HCT116 (cell line): ENCODE measurements at regions not wholly inside any gene's neighbourhood (a gene's known extent, or its start where the extent isn't known, plus 50 kb on each side); places are given as distances from the start of the nearest gene placed in this dataset.
A peak's percentile ranks its signal among the peaks of the same experiment; 100 is the strongest.

Experiments
- ATAC-seq: fragments of 200-7000 bp; cut with Tn5 transposase; 2 replicates; pipeline ENCODE4 v1.9.1; 2020; ENCODE audit warnings: mild to moderate bottlenecking, moderate library complexity
- BruUV-seq: library from RNA; stranded (reverse); fragments of 400-500 nt; replicated peaks from 2 replicates; lab custom pipeline; 2021; lab: Mats Ljungman, UMichigan
- CTCF ChIA-PET: fragments of 300-600 bp; sonication (Branson Sonifier 250); formaldehyde crosslinking; loops from one replicate; lab custom pipeline; 2021; ENCODE audit warnings: antibody characterized with exemption; lab: Charles Lee
- POLR2A ChIA-PET: fragments of 300-600, 350-600 bp; sonication (Branson Sonifier 250); formaldehyde crosslinking; loops from one replicate; lab custom pipeline; 2021; ENCODE audit warnings: antibody characterized with exemption; lab: Charles Lee
- RAD21 ChIA-PET, 2 experiments: fragments of 300-600 bp; sonication (Branson Sonifier 250); formaldehyde crosslinking; loops; one replicate each; lab custom pipeline; 2023; ENCODE audit warnings: low total read pairs in 2 of 2; ENCODE audit not compliant: uncharacterized antibody in 2 of 2, unreplicated experiment in 2 of 2, low non-redundant PET in 1 of 2; lab: Charles Lee
- DNase-seq: peaks from one replicate; pipeline ENCODE4 v3.0.0-alpha.2; 2010; ENCODE audit warnings: low read depth, low spot score
- H2AFZ ChIP-seq: fragments of 200-600 bp; shearing (Covaris generic), sonication (generic); 2 replicates; pipeline ENCODE4 v1.6.1; 2017; ENCODE audit warnings: low read depth, mixed run types, mixed read lengths, antibody characterized with exemption, low read length; ENCODE audit not compliant: poor library complexity, severe bottlenecking
- H3K27ac ChIP-seq: 2 replicates; pipeline ENCODE4 v1.5.1; 2012; ENCODE audit warnings: low read depth, low read length
- H3K27me3 ChIP-seq: fragments of 200-600 bp; sonication (generic); 2 replicates; pipeline ENCODE4 v1.6.1; 2016; ENCODE audit warnings: mixed run types, low read length, mixed read lengths; ENCODE audit not compliant: insufficient read depth
- H3K36me3 ChIP-seq, 2 experiments: fragments of 200-500 bp in 1 of 2; fragments of 200-600 bp in 1 of 2; sonication (Bioruptor generic) in 1 of 2; sonication (generic) in 1 of 2; 2 replicates each; pipeline versions ENCODE4 v1.5.1 to v1.6.1; 2014 to 2016; ENCODE audit warnings: low read length in 2 of 2, inconsistent platforms in 1 of 2, mixed read lengths in 1 of 2, mixed run types in 1 of 2; ENCODE audit not compliant: insufficient read depth in 2 of 2, control insufficient read depth in 1 of 2
- H3K4me1 ChIP-seq, 2 experiments: fragments of 200-600 bp in 1 of 2; sonication (generic) in 1 of 2; 2 replicates each; pipeline versions ENCODE4 v1.5.1 to v1.6.1; 2012 to 2017; ENCODE audit warnings: low read length in 2 of 2, inconsistent platforms in 1 of 2, mild to moderate bottlenecking in 1 of 2, mixed read lengths in 1 of 2, mixed run types in 1 of 2, moderate library complexity in 1 of 2; ENCODE audit not compliant: insufficient read depth in 2 of 2, control insufficient read depth in 1 of 2
- H3K4me2 ChIP-seq: fragments of 200-600 bp; sonication (generic); 2 replicates; pipeline ENCODE4 v1.6.1; 2017; ENCODE audit warnings: mixed run types, low read length, mixed read lengths
- H3K4me3 ChIP-seq, 2 experiments: fragments of 200-600 bp in 1 of 2; sonication (generic) in 1 of 2; replicated peaks in 1 of 2; 2 replicates each; pipeline ENCODE4 v1.5.1; 2011 to 2016; ENCODE audit warnings: low read length in 2 of 2, control low read depth in 1 of 2, low read depth in 1 of 2, mild to moderate bottlenecking in 1 of 2, mixed read lengths in 1 of 2, mixed run types in 1 of 2
- H3K79me2 ChIP-seq: fragments of 200-600 bp; sonication (generic); 2 replicates; pipeline ENCODE4 v1.6.1; 2017; ENCODE audit warnings: mild to moderate bottlenecking, mixed run types, low read length, moderate library complexity, mixed read lengths; ENCODE audit not compliant: insufficient read depth
- H3K9ac ChIP-seq: fragments of 200-600 bp; sonication (generic); 2 replicates; pipeline ENCODE4 v1.6.1; 2016; ENCODE audit warnings: low read length, mixed read lengths
- H3K9me2 ChIP-seq: fragments of 200-600 bp; sonication (generic), shearing (Covaris generic); 2 replicates; pipeline ENCODE4 v1.6.1; 2017; ENCODE audit warnings: mixed run types, mild to moderate bottlenecking, moderate library complexity; ENCODE audit not compliant: insufficient read depth
- H3K9me3 ChIP-seq, 2 experiments: fragments of 200-500 bp in 1 of 2; fragments of 200-600 bp in 1 of 2; sonication (Bioruptor generic) in 1 of 2; sonication (generic) in 1 of 2; 2 replicates each; pipeline ENCODE4 v1.6.1; 2014 to 2017; ENCODE audit warnings: low read length in 2 of 2, mixed read lengths in 2 of 2, inconsistent platforms in 1 of 2, low read depth in 1 of 2, mild to moderate bottlenecking in 1 of 2, mixed run types in 1 of 2, moderate library complexity in 1 of 2; ENCODE audit not compliant: control insufficient read depth in 1 of 2, insufficient read depth in 1 of 2
- H4K20me1 ChIP-seq: fragments of 200-600 bp; sonication (generic), shearing (Covaris generic); 2 replicates; pipeline ENCODE4 v1.6.1; 2017; ENCODE audit warnings: mixed run types, mild to moderate bottlenecking, moderate library complexity; ENCODE audit not compliant: insufficient read depth
- ATF3 ChIP-seq: IDR thresholded peaks from 2 replicates; pipeline ENCODE4 v1.6.1; 2012
- CBX3 ChIP-seq: IDR thresholded peaks from 2 replicates; pipeline ENCODE4 v1.6.1; 2012; ENCODE audit warnings: low read depth
- CEBPB ChIP-seq: IDR thresholded peaks from 2 replicates; pipeline ENCODE4 v1.6.1; 2012; ENCODE audit warnings: low read depth
- CTCF ChIP-seq, 3 experiments: fragments of 200-600 bp in 1 of 3; sonication (generic) in 1 of 3; IDR thresholded peaks in 2 of 3; conservative IDR thresholded peaks in 1 of 3; 2 replicates each; pipeline ENCODE4 v1.5.1; 2012 to 2017; ENCODE audit warnings: low read depth in 2 of 3, low read length in 2 of 3, antibody characterized with exemption in 1 of 3, borderline replicate concordance in 1 of 3, control low read depth in 1 of 3, mild to moderate bottlenecking in 1 of 3, mixed read lengths in 1 of 3, mixed run types in 1 of 3, moderate library complexity in 1 of 3; ENCODE audit not compliant: insufficient read depth in 1 of 3
- EGR1 ChIP-seq: IDR thresholded peaks from 2 replicates; pipeline ENCODE4 v1.6.1; 2012; ENCODE audit warnings: low read depth
- ELF1 ChIP-seq: IDR thresholded peaks from 2 replicates; pipeline ENCODE4 v1.6.1; 2012; ENCODE audit warnings: low read depth, borderline replicate concordance
- FOSL1 ChIP-seq: IDR thresholded peaks from 2 replicates; pipeline ENCODE4 v1.6.1; 2012; ENCODE audit warnings: low read depth
- JUND ChIP-seq: IDR thresholded peaks from 2 replicates; pipeline ENCODE4 v1.6.1; 2012
- POLR2A ChIP-seq: IDR thresholded peaks from 2 replicates; pipeline ENCODE4 v1.7.0; 2011; ENCODE audit warnings: borderline replicate concordance; ENCODE audit not compliant: insufficient read depth, insufficient read length; ENCODE audit errors: extremely low read depth
- RAD21 ChIP-seq: IDR thresholded peaks from 2 replicates; pipeline ENCODE4 v1.6.1; 2012; ENCODE audit warnings: low read depth, mild to moderate bottlenecking
- SP1 ChIP-seq: IDR thresholded peaks from 2 replicates; pipeline ENCODE4 v1.6.1; 2012; ENCODE audit warnings: low read depth
- SRF ChIP-seq: IDR thresholded peaks from 2 replicates; pipeline ENCODE4 v1.6.1; 2012; ENCODE audit warnings: low read depth
- TCF7L2 ChIP-seq: IDR thresholded peaks from 2 replicates; pipeline ENCODE4 v1.7.0; 2011; ENCODE audit warnings: borderline replicate concordance, inconsistent platforms; ENCODE audit not compliant: insufficient read depth, insufficient read length; ENCODE audit errors: extremely low read depth
- YY1 ChIP-seq: IDR thresholded peaks from 2 replicates; pipeline ENCODE4 v1.6.1; 2011; ENCODE audit warnings: low read length, low read depth, moderate library complexity, mild to moderate bottlenecking; ENCODE audit not compliant: insufficient replicate concordance; ENCODE audit errors: extremely low read depth
- ZFX ChIP-seq: fragments of 450-650 bp; IDR thresholded peaks from 2 replicates; pipeline ENCODE4 v1.6.1; 2017
- intact Hi-C: fragments of 100-400 bp; cut with micrococcal nuclease; formaldehyde crosslinking; loops from 2 replicates; pipeline ENCODE4 v1.10.0; 2022
- TF ChIP-seq, protein P1 (sequence below): IDR thresholded peaks from 2 replicates; pipeline ENCODE4 v1.6.1; 2012; ENCODE audit warnings: low read depth
- TF ChIP-seq, protein P2 (sequence below): IDR thresholded peaks from 2 replicates; pipeline ENCODE4 v1.6.1; 2012

DNA sequence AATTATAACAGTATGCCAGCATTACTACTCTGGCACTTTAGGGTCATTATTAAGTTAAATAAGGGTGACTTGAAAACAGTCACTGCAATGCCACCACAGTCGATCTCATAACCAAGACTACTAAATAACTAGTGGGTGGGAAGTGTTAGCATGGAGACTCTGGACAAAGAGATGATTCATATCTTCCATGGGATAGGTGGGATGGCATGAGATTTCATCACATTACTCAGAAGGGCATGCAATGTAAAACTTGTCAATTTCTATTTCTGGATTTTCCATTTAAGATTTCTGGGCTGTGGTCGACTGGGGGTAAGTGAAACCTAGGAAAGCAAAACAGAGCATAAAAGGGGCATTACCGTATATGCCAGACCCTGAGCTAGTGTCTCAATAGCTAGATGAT, 538.9 kb upstream of the GRM7 start:
- RAD21 ChIA-PET, result no interaction called here
- CTCF ChIA-PET, result no interaction called here
- DNase-seq (peak; percentile 1), ATAC-seq (no peak)
- Histone ChIP-seq H3K36me3 (no peaks in the 10 kb centered on the region), H3K4me2 (no peak overlapping the region), H2AFZ (no peak overlapping the region), H3K4me1 (no peaks in the 10 kb centered on the region), H3K4me3 (no peak overlapping the region), H3K9ac (no peak overlapping the region), H4K20me1 (no peaks in the 10 kb centered on the region), H3K79me2 (no peaks in the 10 kb centered on the region), H3K27me3 (no peaks in the 10 kb centered on the region), H3K9me3 (no peaks in the 10 kb centered on the region), H3K9me2 (no peaks in the 10 kb centered on the region), H3K27ac (no peak overlapping the region)
- POLR2A ChIA-PET, result no interaction called here
- BruUV-seq, result no TSS peak
- intact Hi-C loops, result no loop called here
- TF ChIP-seq ELF1, result no peak
- TF ChIP-seq FOSL1, result peak; percentile 52
- peak; percentile 37; the same call in 1 of the 2 replicates for TF ChIP-seq SP1
- TF ChIP-seq CEBPB, result peak; percentile 64; the same call in 1 of the 2 replicates
- peak; percentile 53 for TF ChIP-seq JUND
- TF ChIP-seq ATF3, result peak; percentile 43; the same call in 1 of the 2 replicates
- TF ChIP-seq SRF, result no peak

- H3K4me3 ChIP-seq, result no peak overlapping the region
- no peaks in the 10 kb centered on the region for H3K27me3 ChIP-seq
- intact Hi-C loops, result no loop called here
- BruUV-seq, result no TSS peak
- DNase-seq (no peak), ATAC-seq (no peak)
- no peaks in the 10 kb centered on the region for H3K4me1 ChIP-seq
- H3K79me2 ChIP-seq, result no peaks in the 10 kb centered on the region
- H4K20me1 ChIP-seq, result no peaks in the 10 kb centered on the region
- POLR2A ChIA-PET, result no interaction called here
- no peak overlapping the region for H3K27ac ChIP-seq
- RAD21 ChIA-PET, result no interaction called here
- H3K9ac ChIP-seq, result no peak overlapping the region
- no peak overlapping the region for H3K4me2 ChIP-seq
- no peaks in the 10 kb centered on the region for H3K9me3 ChIP-seq
- no peaks in the 10 kb centered on the region for H3K9me2 ChIP-seq
- no peaks in the 10 kb centered on the region for H3K36me3 ChIP-seq
- CTCF ChIA-PET, result no interaction called here
- H2AFZ ChIP-seq, result no peak overlapping the region
- no peak for TF ChIP-seq ZFX
- TF ChIP-seq CEBPB, result no peak
- TF ChIP-seq JUND, result no peak
- TF ChIP-seq SP1, result no peak
- no peak for TF ChIP-seq ELF1
- TF ChIP-seq POLR2A, result no peak
- no peak for TF ChIP-seq CTCF (IDR thresholded peaks at IDR 0.05 in 2 of 3, conservative IDR thresholded peaks at IDR 0.05 in 1 of 3; ENCODE audit: borderline replicate concordance in 1 of 3, insufficient read depth in 1 of 3, low read depth in 2 of 3, low read length in 2 of 3)
- TF ChIP-seq, protein P1, sequence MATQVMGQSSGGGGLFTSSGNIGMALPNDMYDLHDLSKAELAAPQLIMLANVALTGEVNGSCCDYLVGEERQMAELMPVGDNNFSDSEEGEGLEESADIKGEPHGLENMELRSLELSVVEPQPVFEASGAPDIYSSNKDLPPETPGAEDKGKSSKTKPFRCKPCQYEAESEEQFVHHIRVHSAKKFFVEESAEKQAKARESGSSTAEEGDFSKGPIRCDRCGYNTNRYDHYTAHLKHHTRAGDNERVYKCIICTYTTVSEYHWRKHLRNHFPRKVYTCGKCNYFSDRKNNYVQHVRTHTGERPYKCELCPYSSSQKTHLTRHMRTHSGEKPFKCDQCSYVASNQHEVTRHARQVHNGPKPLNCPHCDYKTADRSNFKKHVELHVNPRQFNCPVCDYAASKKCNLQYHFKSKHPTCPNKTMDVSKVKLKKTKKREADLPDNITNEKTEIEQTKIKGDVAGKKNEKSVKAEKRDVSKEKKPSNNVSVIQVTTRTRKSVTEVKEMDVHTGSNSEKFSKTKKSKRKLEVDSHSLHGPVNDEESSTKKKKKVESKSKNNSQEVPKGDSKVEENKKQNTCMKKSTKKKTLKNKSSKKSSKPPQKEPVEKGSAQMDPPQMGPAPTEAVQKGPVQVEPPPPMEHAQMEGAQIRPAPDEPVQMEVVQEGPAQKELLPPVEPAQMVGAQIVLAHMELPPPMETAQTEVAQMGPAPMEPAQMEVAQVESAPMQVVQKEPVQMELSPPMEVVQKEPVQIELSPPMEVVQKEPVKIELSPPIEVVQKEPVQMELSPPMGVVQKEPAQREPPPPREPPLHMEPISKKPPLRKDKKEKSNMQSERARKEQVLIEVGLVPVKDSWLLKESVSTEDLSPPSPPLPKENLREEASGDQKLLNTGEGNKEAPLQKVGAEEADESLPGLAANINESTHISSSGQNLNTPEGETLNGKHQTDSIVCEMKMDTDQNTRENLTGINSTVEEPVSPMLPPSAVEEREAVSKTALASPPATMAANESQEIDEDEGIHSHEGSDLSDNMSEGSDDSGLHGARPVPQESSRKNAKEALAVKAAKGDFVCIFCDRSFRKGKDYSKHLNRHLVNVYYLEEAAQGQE, result no peak
- TF ChIP-seq RAD21, result no peak
- TF ChIP-seq EGR1, result no peak
- TF ChIP-seq, protein P2, sequence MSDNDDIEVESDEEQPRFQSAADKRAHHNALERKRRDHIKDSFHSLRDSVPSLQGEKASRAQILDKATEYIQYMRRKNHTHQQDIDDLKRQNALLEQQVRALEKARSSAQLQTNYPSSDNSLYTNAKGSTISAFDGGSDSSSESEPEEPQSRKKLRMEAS, result no peak
- no peak for TF ChIP-seq TCF7L2
- TF ChIP-seq CBX3, result no peak
- TF ChIP-seq YY1, result no peak
Observed at GRCh38 chr3:6326771-6327170, 534.1 kb upstream of the GRM7 start.
